ENCODE measurements at regions not wholly inside any gene's neighbourhood (a gene's known extent, or its start where the extent isn't known, plus 50 kb on each side); places are given as distances from the start of the nearest gene placed in this dataset.
A peak's percentile ranks its signal among the peaks of the same experiment; 100 is the strongest.

DNA sequence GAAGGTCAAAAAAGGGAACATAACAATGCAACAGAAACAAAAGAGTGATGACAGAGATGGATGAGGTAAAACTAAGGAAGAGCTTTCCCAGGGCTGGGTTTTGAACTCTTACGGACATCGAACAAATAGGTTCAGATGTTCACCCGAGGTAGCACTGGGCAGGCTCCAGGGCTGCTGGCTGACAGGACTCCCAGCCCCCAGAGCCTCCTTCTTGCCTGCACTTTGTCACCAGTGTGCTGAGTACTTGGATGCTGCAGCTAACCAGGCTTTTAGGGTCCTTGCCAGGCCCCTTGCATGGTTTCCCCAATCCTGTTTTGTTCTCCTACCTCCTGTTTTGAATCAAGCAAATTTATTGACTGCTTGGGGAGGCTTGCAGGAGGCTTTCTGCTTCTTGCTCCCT lies 322.9 kb downstream of the DYSF start:
- no peak for DNase-seq (ENCODE audit: low read depth in 4 of 6, low spot score in 6 of 6)
- Histone ChIP-seq H3K27me3 (ENCODE audit: control insufficient read depth, insufficient read depth, low read length) (no peaks in the 10 kb centered on the region), H3K4me1 (ENCODE audit: control insufficient read depth, insufficient read depth, low read length) (peaks cover 14% of the 10 kb centered on the region), H3K4me3 (ENCODE audit: low read depth, low read length) (no peak overlapping the region), H3K36me3 (ENCODE audit: control insufficient read depth, insufficient read depth, low read length) (no peaks in the 10 kb centered on the region), H3K9me3 (ENCODE audit: control insufficient read depth, insufficient read depth, low read length) (no peaks in the 10 kb centered on the region), H3K27ac (ENCODE audit: low read depth, low read length) (no peak overlapping the region)
- 42% methylated on average over 3 of the region's 3 CpGs for WGBS (ENCODE audit: insufficient coverage)

DNA sequence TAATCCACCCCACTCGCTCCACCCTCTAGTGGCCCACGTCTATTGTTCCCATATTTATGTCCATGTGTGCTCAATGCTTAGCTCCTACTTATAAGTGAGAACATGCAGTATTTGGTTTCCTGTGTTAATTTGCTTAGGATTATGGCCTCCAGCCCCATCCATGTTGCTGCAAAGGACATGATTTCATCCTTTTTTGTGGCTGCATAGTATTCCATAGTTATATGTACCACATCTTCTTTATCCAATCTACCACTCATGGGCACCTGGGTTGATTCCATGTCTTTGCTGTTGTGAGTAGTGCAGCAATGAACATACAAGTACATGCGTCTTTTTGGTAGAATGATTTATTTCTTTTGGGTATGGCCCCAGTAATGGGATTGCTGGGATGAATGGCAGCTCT lies 319.9 kb downstream of the DYSF start:
- Histone ChIP-seq H3K36me3 (ENCODE audit: control insufficient read depth, insufficient read depth, low read length) (no peaks in the 10 kb centered on the region), H3K9me3 (ENCODE audit: control insufficient read depth, insufficient read depth, low read length) (no peaks in the 10 kb centered on the region), H3K4me3 (ENCODE audit: low read depth, low read length) (no peak overlapping the region), H3K27ac (ENCODE audit: low read depth, low read length) (no peak overlapping the region), H3K4me1 (ENCODE audit: control insufficient read depth, insufficient read depth, low read length) (peaks cover 5% of the 10 kb centered on the region), H3K27me3 (ENCODE audit: control insufficient read depth, insufficient read depth, low read length) (no peaks in the 10 kb centered on the region)
- no peak for DNase-seq (ENCODE audit: low read depth in 4 of 6, low spot score in 6 of 6)
- no CpG with 5 or more reads among the region's 3 CpGs for WGBS (ENCODE audit: insufficient coverage)

DNA sequence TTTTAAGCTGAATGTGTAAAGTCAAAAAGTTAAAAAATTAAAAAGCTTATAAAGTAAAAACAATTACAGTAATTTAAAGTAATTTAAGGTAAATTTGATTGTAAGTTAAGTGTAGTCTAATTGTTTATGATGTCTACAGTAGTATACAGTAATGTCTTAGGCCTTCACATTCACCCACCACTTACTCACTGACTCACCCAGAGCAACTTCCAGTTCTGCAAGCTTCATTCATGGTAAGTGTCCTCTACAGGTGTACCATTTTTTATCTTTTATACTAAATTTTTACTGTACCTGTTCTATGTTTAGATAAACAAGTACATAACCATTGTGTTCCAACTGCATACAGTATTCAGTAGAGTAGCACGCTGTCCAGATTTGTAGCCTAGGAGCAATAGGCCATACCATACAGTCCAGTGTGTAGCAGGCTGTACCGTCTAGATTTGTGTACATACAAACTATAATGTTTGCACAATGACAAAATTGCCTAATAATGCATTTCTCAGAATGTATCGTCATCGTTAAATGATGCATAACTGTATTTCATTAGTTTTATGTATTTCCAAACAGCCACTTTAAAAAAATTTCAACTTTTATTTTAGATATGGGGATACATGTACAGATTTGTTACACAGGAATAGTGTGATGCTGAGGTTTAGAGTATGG lies 319.3 kb downstream of the DYSF start:
- Histone ChIP-seq H3K36me3 (ENCODE audit: control insufficient read depth, insufficient read depth, low read length) (no peaks in the 10 kb centered on the region), H3K9me3 (ENCODE audit: control insufficient read depth, insufficient read depth, low read length) (no peaks in the 10 kb centered on the region), H3K27ac (ENCODE audit: low read depth, low read length) (no peak overlapping the region), H3K27me3 (ENCODE audit: control insufficient read depth, insufficient read depth, low read length) (no peaks in the 10 kb centered on the region), H3K4me3 (ENCODE audit: low read depth, low read length) (no peak overlapping the region), H3K4me1 (ENCODE audit: control insufficient read depth, insufficient read depth, low read length) (peaks cover 5% of the 10 kb centered on the region)
- no peak for DNase-seq (ENCODE audit: low read depth in 4 of 6, low spot score in 6 of 6)
- WGBS (ENCODE audit: insufficient coverage): no CpG with 5 or more reads among the region's 4 CpGs

DNA sequence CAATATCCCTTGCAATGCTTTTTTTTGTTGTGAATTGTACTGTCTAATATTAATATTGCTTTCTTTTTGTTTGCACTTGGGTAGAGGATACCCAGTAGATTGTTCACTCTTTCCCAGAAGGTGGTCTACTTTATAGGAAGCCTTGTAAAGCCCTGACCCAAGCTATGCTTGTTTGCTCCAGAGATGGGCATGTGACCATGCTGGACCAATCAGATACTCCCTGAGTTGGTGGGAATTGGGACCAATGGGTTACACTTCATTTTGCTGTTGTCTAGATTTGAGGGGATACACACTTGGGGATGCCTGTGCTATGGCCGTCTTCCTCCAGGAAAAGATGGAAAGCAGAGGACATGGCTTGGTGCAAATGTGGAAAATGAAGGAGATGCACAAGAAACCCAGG lies 314.3 kb downstream of the DYSF start:
- H3K27me3 ChIP-seq (ENCODE audit: control insufficient read depth, insufficient read depth, low read length): no peaks in the 10 kb centered on the region
- no peak overlapping the region for H3K4me3 ChIP-seq (ENCODE audit: low read depth, low read length)
- no peaks in the 10 kb centered on the region for H3K9me3 ChIP-seq (ENCODE audit: control insufficient read depth, insufficient read depth, low read length)
- H3K27ac ChIP-seq (ENCODE audit: low read depth, low read length): no peak overlapping the region
- DNase-seq (ENCODE audit: low read depth in 4 of 6, low spot score in 6 of 6): no peak
- H3K4me1 ChIP-seq (ENCODE audit: control insufficient read depth, insufficient read depth, low read length): no peaks in the 10 kb centered on the region
- H3K36me3 ChIP-seq (ENCODE audit: control insufficient read depth, insufficient read depth, low read length): no peaks in the 10 kb centered on the region
- 100% methylated on average over 1 of the region's 1 CpG for WGBS (ENCODE audit: insufficient coverage)

DNA sequence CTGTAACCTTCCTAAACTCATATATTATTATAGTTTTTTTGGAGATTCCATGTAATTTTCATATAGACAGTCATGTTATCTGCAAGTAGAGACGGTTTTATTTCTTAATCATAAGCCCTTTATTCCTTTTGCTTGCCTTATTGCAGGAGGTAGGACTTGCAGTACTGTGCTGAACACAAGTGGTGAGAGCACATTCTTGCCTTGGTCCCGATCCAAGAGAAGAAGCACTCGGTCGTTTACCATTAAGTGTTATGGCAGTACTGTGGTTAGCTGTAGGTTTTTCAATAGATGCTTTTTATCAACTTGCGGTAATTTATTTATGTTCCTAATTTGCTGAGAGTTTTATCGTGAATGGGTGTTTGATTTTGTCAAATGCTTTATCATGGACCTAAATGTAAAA lies 305.7 kb downstream of the DYSF start:
- Histone ChIP-seq H3K9me3 (ENCODE audit: control insufficient read depth, insufficient read depth, low read length) (no peaks in the 10 kb centered on the region), H3K36me3 (ENCODE audit: control insufficient read depth, insufficient read depth, low read length) (no peaks in the 10 kb centered on the region), H3K4me1 (ENCODE audit: control insufficient read depth, insufficient read depth, low read length) (no peaks in the 10 kb centered on the region), H3K27ac (ENCODE audit: low read depth, low read length) (no peak overlapping the region), H3K27me3 (ENCODE audit: control insufficient read depth, insufficient read depth, low read length) (no peaks in the 10 kb centered on the region), H3K4me3 (ENCODE audit: low read depth, low read length) (no peak overlapping the region)
- WGBS (ENCODE audit: insufficient coverage): 43% methylated on average over 2 of the region's 6 CpGs
- peak in 1 of 6 donors; percentile 25 for DNase-seq (ENCODE audit: low read depth in 4 of 6, low spot score in 6 of 6)

DNA sequence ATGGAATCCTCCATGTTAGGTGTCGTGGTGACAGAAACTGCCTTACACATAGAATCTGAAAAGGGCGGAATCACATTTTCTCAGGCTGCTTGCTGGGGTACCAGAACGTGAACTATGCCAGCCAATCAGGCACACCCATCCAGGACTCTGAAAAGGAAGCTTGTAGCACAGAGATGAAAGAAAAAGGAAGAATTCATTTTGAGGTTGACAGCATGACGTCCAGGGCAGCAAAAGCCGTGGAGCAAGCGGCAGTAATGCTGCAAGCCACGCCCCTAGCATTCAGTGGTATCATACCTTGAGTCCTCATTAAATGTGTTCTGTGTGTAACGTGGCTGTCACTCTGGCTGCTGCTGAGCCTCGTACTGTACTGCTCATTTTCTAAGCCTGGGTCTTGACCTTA lies 304.0 kb downstream of the DYSF start:
- no peak overlapping the region for H3K27ac ChIP-seq (ENCODE audit: low read depth, low read length)
- no peak overlapping the region for H3K4me3 ChIP-seq (ENCODE audit: low read depth, low read length)
- DNase-seq (ENCODE audit: low read depth in 4 of 6, low spot score in 6 of 6): no peak
- no peaks in the 10 kb centered on the region for H3K36me3 ChIP-seq (ENCODE audit: control insufficient read depth, insufficient read depth, low read length)
- no peaks in the 10 kb centered on the region for H3K4me1 ChIP-seq (ENCODE audit: control insufficient read depth, insufficient read depth, low read length)
- no peaks in the 10 kb centered on the region for H3K9me3 ChIP-seq (ENCODE audit: control insufficient read depth, insufficient read depth, low read length)
- no peaks in the 10 kb centered on the region for H3K27me3 ChIP-seq (ENCODE audit: control insufficient read depth, insufficient read depth, low read length)
- 55% methylated on average over 6 of the region's 9 CpGs for WGBS (ENCODE audit: insufficient coverage)

DNA sequence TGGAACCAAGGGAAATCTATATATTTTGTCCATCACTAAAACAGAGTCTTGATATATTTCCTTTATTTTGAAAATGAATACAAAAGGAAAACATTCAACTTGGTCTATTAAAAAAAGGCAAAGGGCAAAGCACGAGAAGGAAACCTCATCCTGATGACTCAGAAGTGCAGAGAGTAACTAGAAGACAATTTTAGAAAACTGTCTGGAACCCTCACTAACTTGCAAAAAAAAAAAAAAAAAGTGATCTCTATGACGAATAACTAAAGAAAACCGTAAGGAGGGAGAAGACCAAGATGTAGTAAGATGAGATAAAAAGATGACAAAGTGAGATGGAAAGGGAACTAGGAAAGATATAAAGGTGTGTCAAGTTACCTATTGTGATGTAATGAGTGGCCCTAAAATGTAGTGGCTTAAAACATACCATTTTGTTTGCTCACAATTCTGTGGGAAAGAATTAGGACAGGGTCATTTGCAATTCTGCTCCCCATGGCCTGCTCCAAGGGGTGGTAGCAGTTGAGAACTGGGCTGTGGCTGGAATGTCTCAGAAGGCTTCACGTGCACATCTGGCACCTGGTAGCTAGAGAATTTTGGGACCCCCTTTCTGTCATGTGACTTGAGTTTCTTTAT lies 303.0 kb downstream of the DYSF start:
- Histone ChIP-seq H3K36me3 (ENCODE audit: control insufficient read depth, insufficient read depth, low read length) (no peaks in the 10 kb centered on the region), H3K27me3 (ENCODE audit: control insufficient read depth, insufficient read depth, low read length) (no peaks in the 10 kb centered on the region), H3K4me3 (ENCODE audit: low read depth, low read length) (no peak overlapping the region), H3K4me1 (ENCODE audit: control insufficient read depth, insufficient read depth, low read length) (no peaks in the 10 kb centered on the region), H3K27ac (ENCODE audit: low read depth, low read length) (no peak overlapping the region), H3K9me3 (ENCODE audit: control insufficient read depth, insufficient read depth, low read length) (no peaks in the 10 kb centered on the region)
- WGBS (ENCODE audit: insufficient coverage): 67% methylated on average over 2 of the region's 4 CpGs
- no peak for DNase-seq (ENCODE audit: low read depth in 4 of 6, low spot score in 6 of 6)

DNA sequence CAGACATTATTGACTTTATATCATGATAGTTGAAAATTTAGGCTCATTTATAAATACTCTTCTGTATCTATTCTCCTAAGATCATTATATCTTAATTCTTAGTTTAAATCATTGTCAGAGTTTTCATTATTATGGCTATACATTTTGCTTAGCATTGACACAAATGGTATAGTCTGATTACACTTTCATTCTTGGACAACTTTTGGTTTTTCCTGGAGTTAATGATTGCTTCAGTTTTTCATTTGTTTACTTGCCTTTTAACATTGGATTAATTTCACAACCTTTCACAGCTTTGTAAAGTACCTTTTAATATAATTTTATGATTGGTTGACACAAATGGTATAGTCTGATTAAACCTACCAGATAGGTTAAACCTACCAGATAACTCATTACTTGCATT lies 298.2 kb downstream of the DYSF start:
- H3K27ac ChIP-seq (ENCODE audit: low read depth, low read length): no peak overlapping the region
- H3K36me3 ChIP-seq (ENCODE audit: control insufficient read depth, insufficient read depth, low read length): no peaks in the 10 kb centered on the region
- DNase-seq (ENCODE audit: low read depth in 4 of 6, low spot score in 6 of 6): no peak
- no peaks in the 10 kb centered on the region for H3K9me3 ChIP-seq (ENCODE audit: control insufficient read depth, insufficient read depth, low read length)
- H3K27me3 ChIP-seq (ENCODE audit: control insufficient read depth, insufficient read depth, low read length): no peaks in the 10 kb centered on the region
- no peak overlapping the region for H3K4me3 ChIP-seq (ENCODE audit: low read depth, low read length)
- peaks cover 18% of the 10 kb centered on the region for H3K4me1 ChIP-seq (ENCODE audit: control insufficient read depth, insufficient read depth, low read length)

DNA sequence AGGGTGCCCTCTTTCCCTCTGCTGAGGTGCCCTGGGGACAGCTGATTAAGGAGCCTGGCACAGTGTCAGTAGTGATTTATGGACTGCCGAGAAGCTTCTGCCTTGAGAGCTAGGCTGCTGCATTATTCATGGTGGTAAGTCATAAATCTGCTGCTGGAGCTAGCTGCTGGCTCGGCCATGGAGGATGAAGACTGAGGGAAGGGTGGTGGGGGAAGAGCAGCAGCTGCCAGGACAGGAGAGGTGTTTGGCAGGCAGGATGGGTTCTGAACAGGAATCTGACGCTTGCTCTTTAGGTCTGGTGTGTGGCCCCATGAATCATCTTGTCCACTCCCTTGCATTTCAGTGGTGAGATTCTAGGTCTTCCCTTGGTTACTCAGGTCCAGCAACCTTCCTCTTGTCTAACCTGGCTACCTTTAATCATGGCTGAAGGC lies 296.3 kb downstream of the DYSF start:
- H3K27me3 ChIP-seq (ENCODE audit: control insufficient read depth, insufficient read depth, low read length): no peaks in the 10 kb centered on the region
- H3K9me3 ChIP-seq (ENCODE audit: control insufficient read depth, insufficient read depth, low read length): no peaks in the 10 kb centered on the region
- peaks cover 25% of the 10 kb centered on the region for H3K4me1 ChIP-seq (ENCODE audit: control insufficient read depth, insufficient read depth, low read length)
- H3K27ac ChIP-seq (ENCODE audit: low read depth, low read length): no peak overlapping the region
- WGBS (ENCODE audit: insufficient coverage): 23% methylated on average over 3 of the region's 3 CpGs
- H3K36me3 ChIP-seq (ENCODE audit: control insufficient read depth, insufficient read depth, low read length): no peaks in the 10 kb centered on the region
- H3K4me3 ChIP-seq (ENCODE audit: low read depth, low read length): no peak overlapping the region
- DNase-seq (ENCODE audit: low read depth in 4 of 6, low spot score in 6 of 6): peak in 4 of 6 donors; percentile 29 to 86 (median 64)

DNA sequence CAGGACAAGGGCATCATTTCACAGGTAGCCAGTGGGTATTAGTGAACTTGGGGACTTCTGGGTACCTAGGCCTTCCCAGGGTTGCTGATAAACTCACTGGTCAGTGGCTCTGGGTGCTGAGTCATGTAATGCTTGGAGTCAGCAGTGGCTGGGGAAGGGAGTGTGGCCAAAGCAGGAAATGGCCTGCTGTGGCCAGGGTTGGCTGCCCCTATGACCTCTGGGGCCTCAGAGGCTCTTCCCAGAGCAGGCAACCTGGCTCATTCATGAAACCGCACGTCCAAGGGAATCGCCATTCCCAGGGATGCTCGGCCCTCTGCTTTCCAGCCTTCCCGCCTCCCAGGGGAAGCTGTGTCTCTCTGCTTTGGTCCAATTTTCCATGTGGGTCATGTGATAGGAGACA lies 294.9 kb downstream of the DYSF start:
- no peaks in the 10 kb centered on the region for H3K9me3 ChIP-seq (ENCODE audit: control insufficient read depth, insufficient read depth, low read length)
- 75% methylated on average over 4 of the region's 5 CpGs for WGBS (ENCODE audit: insufficient coverage)
- no peak overlapping the region for H3K27ac ChIP-seq (ENCODE audit: low read depth, low read length)
- H3K27me3 ChIP-seq (ENCODE audit: control insufficient read depth, insufficient read depth, low read length): no peaks in the 10 kb centered on the region
- no peaks in the 10 kb centered on the region for H3K36me3 ChIP-seq (ENCODE audit: control insufficient read depth, insufficient read depth, low read length)
- no peak for DNase-seq (ENCODE audit: low read depth in 4 of 6, low spot score in 6 of 6)
- peaks cover 32% of the 10 kb centered on the region for H3K4me1 ChIP-seq (ENCODE audit: control insufficient read depth, insufficient read depth, low read length)
- H3K4me3 ChIP-seq (ENCODE audit: low read depth, low read length): no peak overlapping the region
